ENCODE measurements at regions not wholly inside any gene's neighbourhood (a gene's known extent, or its start where the extent isn't known, plus 50 kb on each side); places are given as distances from the start of the nearest gene placed in this dataset.
"Not testable (repeated sequence)": the region's sequence is repeated elsewhere in the genome, so short reads cannot be mapped to it uniquely, and the experiment has no call there.

DNA sequence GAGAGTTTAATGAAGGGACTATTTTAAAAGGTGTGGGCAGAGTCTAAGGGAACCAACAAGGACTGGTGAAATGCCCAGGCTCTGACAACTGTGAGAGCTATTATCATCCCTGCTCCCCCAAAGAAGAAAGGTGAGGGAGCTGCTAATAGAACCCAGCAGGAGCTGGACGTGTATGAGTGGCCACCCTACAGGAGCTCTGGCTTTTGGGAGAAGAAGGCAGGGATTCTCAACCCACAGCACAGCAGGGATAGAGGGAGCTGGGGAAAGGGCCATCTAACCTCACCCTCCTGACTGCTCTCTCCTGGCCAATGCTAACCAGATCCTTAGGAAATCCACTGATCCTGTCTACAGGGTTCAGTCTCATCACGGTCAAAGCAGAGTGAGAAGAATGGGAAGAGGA, 57.1 kb downstream of the GRIN2B start:
- Histone ChIP-seq H3K9me3 (ENCODE audit: control insufficient read depth in 5 of 5, low read length in 5 of 5) (no peaks in the 10 kb centered on the region), H3K27me3 (ENCODE audit: control insufficient read depth in 5 of 5, insufficient read depth in 4 of 5, low read length in 5 of 5) (no peaks in the 10 kb centered on the region)

DNA sequence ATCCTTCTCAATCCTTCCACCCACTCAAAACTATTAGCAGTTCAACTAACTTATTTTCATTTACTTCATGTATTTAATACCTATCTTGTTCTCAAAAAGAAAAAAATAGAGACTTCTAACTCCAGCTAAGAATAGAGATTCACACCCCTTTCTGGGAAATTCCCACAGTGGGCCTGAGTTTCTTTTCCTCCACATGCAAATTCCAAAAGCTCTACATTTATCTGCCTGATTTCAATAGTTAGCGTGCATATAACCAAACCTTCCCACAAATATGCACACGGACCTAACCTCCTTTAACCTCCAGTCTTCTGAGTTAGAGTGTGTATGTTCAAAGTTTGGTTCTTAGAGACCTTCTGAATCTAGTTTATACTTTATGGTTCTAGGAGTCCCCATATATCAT, 62.5 kb downstream of the GRIN2B start:
- H3K36me3 ChIP-seq (ENCODE audit: control insufficient read depth in 5 of 5, insufficient read depth in 5 of 5, low read length in 5 of 5): no peaks in the 10 kb centered on the region
- H3K9ac ChIP-seq (ENCODE audit: low read length in 5 of 5): no peak overlapping the region
- H3K27me3 ChIP-seq (ENCODE audit: control insufficient read depth in 5 of 5, insufficient read depth in 4 of 5, low read length in 5 of 5): no peaks in the 10 kb centered on the region
- no peak overlapping the region for H3K4me3 ChIP-seq (ENCODE audit: low read depth in 1 of 5, low read length in 5 of 5)
- H3K4me1 ChIP-seq (ENCODE audit: control insufficient read depth in 5 of 5, insufficient read depth in 5 of 5, low read length in 5 of 5): no peaks in the 10 kb centered on the region
- no peak overlapping the region for H3K27ac ChIP-seq (ENCODE audit: low read depth, low read length)
- no peaks in the 10 kb centered on the region for H3K9me3 ChIP-seq (ENCODE audit: control insufficient read depth in 5 of 5, low read length in 5 of 5)

More for the DNA sequence above, 57.1 kb downstream of the GRIN2B start:
- no peaks in the 10 kb centered on the region for H3K36me3 ChIP-seq (ENCODE audit: control insufficient read depth in 5 of 5, insufficient read depth in 5 of 5, low read length in 5 of 5)
- no peak overlapping the region for H3K4me3 ChIP-seq (ENCODE audit: low read depth in 1 of 5, low read length in 5 of 5)
- H3K9ac ChIP-seq (ENCODE audit: low read length in 5 of 5): no peak overlapping the region
- no peak overlapping the region for H3K27ac ChIP-seq (ENCODE audit: low read depth, low read length)
- no peaks in the 10 kb centered on the region for H3K4me1 ChIP-seq (ENCODE audit: control insufficient read depth in 5 of 5, insufficient read depth in 5 of 5, low read length in 5 of 5)

- no peak overlapping the region for H3K9ac ChIP-seq (ENCODE audit: low read length in 5 of 5)
- no peaks in the 10 kb centered on the region for H3K4me1 ChIP-seq (ENCODE audit: control insufficient read depth in 5 of 5, insufficient read depth in 5 of 5, low read length in 5 of 5)
- no peaks in the 10 kb centered on the region for H3K9me3 ChIP-seq (ENCODE audit: control insufficient read depth in 5 of 5, low read length in 5 of 5)
- no peaks in the 10 kb centered on the region for H3K36me3 ChIP-seq (ENCODE audit: control insufficient read depth in 5 of 5, insufficient read depth in 5 of 5, low read length in 5 of 5)
- no peak overlapping the region for H3K4me3 ChIP-seq (ENCODE audit: low read depth in 1 of 5, low read length in 5 of 5)
- H3K27me3 ChIP-seq (ENCODE audit: control insufficient read depth in 5 of 5, insufficient read depth in 4 of 5, low read length in 5 of 5): no peaks in the 10 kb centered on the region
- no peak overlapping the region for H3K27ac ChIP-seq (ENCODE audit: low read depth, low read length)
These were observed 66.3 kb downstream of the GRIN2B start for GRCh38 chr12:13915096-13915495.

DNA sequence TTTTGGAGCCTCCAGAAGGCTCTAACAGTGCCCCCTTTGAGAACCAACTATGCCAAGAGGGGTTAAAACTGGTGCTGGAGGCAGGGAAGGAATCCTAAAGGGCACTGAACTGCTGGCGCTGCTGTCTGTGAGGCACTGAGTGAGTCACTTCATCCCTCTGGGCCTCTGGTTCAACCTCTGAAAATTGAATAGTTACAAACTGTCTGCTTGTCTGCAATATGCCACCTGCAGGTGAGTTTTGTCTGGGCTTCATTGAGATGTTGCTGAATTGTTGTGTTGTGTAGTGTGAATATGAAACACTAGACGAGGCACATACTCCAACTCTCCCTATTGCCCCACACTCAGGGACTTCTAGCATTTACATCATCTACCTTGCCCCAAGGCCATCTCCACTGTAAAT, 68.0 kb downstream of the GRIN2B start:
- Histone ChIP-seq H3K4me1 (ENCODE audit: control insufficient read depth in 5 of 5, insufficient read depth in 5 of 5, low read length in 5 of 5) (no peaks in the 10 kb centered on the region), H3K27ac (ENCODE audit: low read depth, low read length) (no peak overlapping the region), H3K9ac (ENCODE audit: low read length in 5 of 5) (no peak overlapping the region), H3K36me3 (ENCODE audit: control insufficient read depth in 5 of 5, insufficient read depth in 5 of 5, low read length in 5 of 5) (no peaks in the 10 kb centered on the region), H3K4me3 (ENCODE audit: low read depth in 1 of 5, low read length in 5 of 5) (no peak overlapping the region), H3K27me3 (ENCODE audit: control insufficient read depth in 5 of 5, insufficient read depth in 4 of 5, low read length in 5 of 5) (no peaks in the 10 kb centered on the region), H3K9me3 (ENCODE audit: control insufficient read depth in 5 of 5, low read length in 5 of 5) (no peaks in the 10 kb centered on the region)

DNA sequence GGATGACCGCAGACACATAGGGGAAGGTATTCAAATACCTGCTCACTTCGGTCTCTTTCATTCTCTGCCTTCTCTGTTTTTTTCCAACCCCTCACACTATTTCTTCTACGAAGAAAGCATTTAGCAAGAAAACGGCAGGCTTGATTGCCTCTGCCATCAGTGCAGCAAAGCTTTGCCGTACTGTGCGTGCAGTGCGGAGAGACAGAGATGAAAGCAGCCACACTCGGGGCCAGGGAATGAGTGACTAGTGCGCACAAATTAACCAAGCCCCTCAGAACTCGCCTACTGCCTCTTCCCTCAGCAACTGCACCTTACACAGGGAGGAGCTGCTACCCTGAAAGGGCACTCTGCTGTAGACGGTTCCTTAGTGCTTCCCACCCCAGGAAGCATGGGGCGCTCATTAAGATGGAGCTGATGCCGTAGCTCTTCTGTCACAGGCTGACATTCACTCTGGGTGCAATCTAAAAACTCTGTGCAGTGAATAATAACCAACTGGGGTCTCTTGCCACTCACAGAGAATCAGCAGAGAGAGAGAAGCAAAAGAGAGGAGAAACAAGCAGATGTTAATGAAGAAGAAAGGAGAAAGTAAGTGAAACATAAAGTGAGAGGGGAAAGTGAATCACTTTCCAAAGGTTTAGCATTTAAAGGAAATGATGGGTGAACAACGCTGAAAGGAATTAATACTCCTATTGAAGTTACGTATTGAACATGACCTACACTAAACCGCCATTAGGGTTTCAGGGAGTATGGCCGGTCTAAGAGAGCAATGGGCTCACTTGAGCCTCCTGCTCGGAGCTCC, 69.4 kb downstream of the GRIN2B start:
- Histone ChIP-seq H3K9me3 (ENCODE audit: control insufficient read depth in 5 of 5, low read length in 5 of 5) (no peaks in the 10 kb centered on the region), H3K27me3 (ENCODE audit: control insufficient read depth in 5 of 5, insufficient read depth in 4 of 5, low read length in 5 of 5) (no peaks in the 10 kb centered on the region), H3K27ac (ENCODE audit: low read depth, low read length) (no peak overlapping the region), H3K36me3 (ENCODE audit: control insufficient read depth in 5 of 5, insufficient read depth in 5 of 5, low read length in 5 of 5) (no peaks in the 10 kb centered on the region), H3K4me3 (ENCODE audit: low read depth in 1 of 5, low read length in 5 of 5) (no peak overlapping the region), H3K4me1 (ENCODE audit: control insufficient read depth in 5 of 5, insufficient read depth in 5 of 5, low read length in 5 of 5) (no peaks in the 10 kb centered on the region), H3K9ac (ENCODE audit: low read length in 5 of 5) (no peak overlapping the region)

GRCh38 chr12:13905794-13906193, 75.6 kb downstream of the GRIN2B start:
- no peaks in the 10 kb centered on the region for H3K4me1 ChIP-seq (ENCODE audit: control insufficient read depth in 5 of 5, insufficient read depth in 5 of 5, low read length in 5 of 5)

GRCh38 chr12:13900718-13901117, 80.7 kb downstream of the GRIN2B start:
- Histone ChIP-seq H3K4me3 (ENCODE audit: low read depth in 1 of 5, low read length in 5 of 5) (no peak overlapping the region), H3K27me3 (ENCODE audit: control insufficient read depth in 5 of 5, insufficient read depth in 4 of 5, low read length in 5 of 5) (no peaks in the 10 kb centered on the region), H3K27ac (ENCODE audit: low read depth, low read length) (no peak overlapping the region), H3K9ac (ENCODE audit: low read length in 5 of 5) (no peak overlapping the region), H3K36me3 (ENCODE audit: control insufficient read depth in 5 of 5, insufficient read depth in 5 of 5, low read length in 5 of 5) (no peaks in the 10 kb centered on the region), H3K9me3 (ENCODE audit: control insufficient read depth in 5 of 5, low read length in 5 of 5) (peaks cover 0 to 8% (median 0%) of the 10 kb centered on the region in 5 donors), H3K4me1 (ENCODE audit: control insufficient read depth in 5 of 5, insufficient read depth in 5 of 5, low read length in 5 of 5) (no peaks in the 10 kb centered on the region)

More at GRCh38 chr12:13905794-13906193, 75.6 kb downstream of the GRIN2B start:
- Histone ChIP-seq H3K27me3 (ENCODE audit: control insufficient read depth in 5 of 5, insufficient read depth in 4 of 5, low read length in 5 of 5) (no peaks in the 10 kb centered on the region), H3K4me3 (ENCODE audit: low read depth in 1 of 5, low read length in 5 of 5) (no peak overlapping the region), H3K27ac (ENCODE audit: low read depth, low read length) (no peak overlapping the region), H3K36me3 (ENCODE audit: control insufficient read depth in 5 of 5, insufficient read depth in 5 of 5, low read length in 5 of 5) (no peaks in the 10 kb centered on the region), H3K9ac (ENCODE audit: low read length in 5 of 5) (no peak overlapping the region), H3K9me3 (ENCODE audit: control insufficient read depth in 5 of 5, low read length in 5 of 5) (peaks cover 0 to 4% (median 0%) of the 10 kb centered on the region in 5 donors)

GRCh38 chr12:13898387-13898786, 83.0 kb downstream of the GRIN2B start:
- not testable (repeated sequence) for H3K27ac ChIP-seq (ENCODE audit: low read depth, low read length); H3K9ac ChIP-seq (ENCODE audit: low read length in 5 of 5); H3K36me3 ChIP-seq (ENCODE audit: control insufficient read depth in 5 of 5, insufficient read depth in 5 of 5, low read length in 5 of 5); H3K4me1 ChIP-seq (ENCODE audit: control insufficient read depth in 5 of 5, insufficient read depth in 5 of 5, low read length in 5 of 5); H3K9me3 ChIP-seq (ENCODE audit: control insufficient read depth in 5 of 5, low read length in 5 of 5); H3K4me3 ChIP-seq (ENCODE audit: low read depth in 1 of 5, low read length in 5 of 5); H3K27me3 ChIP-seq (ENCODE audit: control insufficient read depth in 5 of 5, insufficient read depth in 4 of 5, low read length in 5 of 5)

- peaks cover 0 to 4% (median 0%) of the 10 kb centered on the region in 5 donors for H3K9me3 ChIP-seq (ENCODE audit: control insufficient read depth in 5 of 5, low read length in 5 of 5)
- no peak overlapping the region for H3K4me3 ChIP-seq (ENCODE audit: low read depth in 1 of 5, low read length in 5 of 5)
- H3K9ac ChIP-seq (ENCODE audit: low read length in 5 of 5): no peak overlapping the region
- H3K27ac ChIP-seq (ENCODE audit: low read depth, low read length): no peak overlapping the region
- H3K4me1 ChIP-seq (ENCODE audit: control insufficient read depth in 5 of 5, insufficient read depth in 5 of 5, low read length in 5 of 5): peaks cover 0 to 4% (median 0%) of the 10 kb centered on the region in 5 donors
- H3K27me3 ChIP-seq (ENCODE audit: control insufficient read depth in 5 of 5, insufficient read depth in 4 of 5, low read length in 5 of 5): no peaks in the 10 kb centered on the region
- H3K36me3 ChIP-seq (ENCODE audit: control insufficient read depth in 5 of 5, insufficient read depth in 5 of 5, low read length in 5 of 5): no peaks in the 10 kb centered on the region
These were observed 83.6 kb downstream of the GRIN2B start for GRCh38 chr12:13897811-13898210.

GRCh38 chr12:13896063-13896626, 85.3 kb downstream of the GRIN2B start:
- no peak overlapping the region for H3K4me3 ChIP-seq (ENCODE audit: low read depth in 1 of 5, low read length in 5 of 5)
- no peaks in the 10 kb centered on the region for H3K27me3 ChIP-seq (ENCODE audit: control insufficient read depth in 5 of 5, insufficient read depth in 4 of 5, low read length in 5 of 5)
- H3K9me3 ChIP-seq (ENCODE audit: control insufficient read depth in 5 of 5, low read length in 5 of 5): peaks cover 0 to 4% (median 0%) of the 10 kb centered on the region in 5 donors
- H3K9ac ChIP-seq (ENCODE audit: low read length in 5 of 5): no peak overlapping the region
- no peaks in the 10 kb centered on the region for H3K36me3 ChIP-seq (ENCODE audit: control insufficient read depth in 5 of 5, insufficient read depth in 5 of 5, low read length in 5 of 5)
- no peak overlapping the region for H3K27ac ChIP-seq (ENCODE audit: low read depth, low read length)
- H3K4me1 ChIP-seq (ENCODE audit: control insufficient read depth in 5 of 5, insufficient read depth in 5 of 5, low read length in 5 of 5): peaks cover 0 to 4% (median 0%) of the 10 kb centered on the region in 5 donors

Measured in subcutaneous abdominal adipose tissue (tissue), 5 donors.